ENCODE measurements at regions not wholly inside any gene's neighbourhood (a gene's known extent, or its start where the extent isn't known, plus 50 kb on each side); places are given as distances from the start of the nearest gene placed in this dataset.

- TF ChIP-seq POLR2AphosphoS5 (IDR thresholded peaks at IDR 0.05; ENCODE audit: low read depth, low read length) (no peak), TAF1 (IDR thresholded peaks at IDR 0.05; ENCODE audit: low read depth, low read length) (no peak), POLR2A (IDR thresholded peaks at IDR 0.05; ENCODE audit: low read depth, low read length) (no peak), PAX5 (IDR thresholded peaks at IDR 0.05; ENCODE audit: insufficient read depth, low read length, severe bottlenecking) (no peak), POU2F2 (IDR thresholded peaks at IDR 0.05; ENCODE audit: low read depth, low read length) (no peak)
Observed at GRCh38 chr20:60895363-60896079, 356.5 kb upstream of the CDH4 start.

Data from GM12891 (cell line).